Thymus (tissue), 11 donors: ENCODE measurements at regions not wholly inside any gene's neighbourhood (a gene's known extent, or its start where the extent isn't known, plus 50 kb on each side); places are given as distances from the start of the nearest gene placed in this dataset.

Experiments
- DNase-seq, 9 donors: peaks; one replicate each; pipeline ENCODE4 v3.0.0-alpha.2; 2013; ENCODE audit warnings: low spot score in 9 of 9, low read depth in 6 of 9, missing footprints in 1 of 9
- H3K27ac ChIP-seq, 2 donors: one replicate each; pipeline ENCODE4 v1.5.1; 2013; ENCODE audit warnings: control low read depth in 1 of 2, low read depth in 1 of 2, low read length in 1 of 2, mild to moderate bottlenecking in 1 of 2, moderate library complexity in 1 of 2
- H3K27me3 ChIP-seq, 2 donors: one replicate each; pipeline ENCODE4 v1.5.1; 2013; ENCODE audit warnings: low read length in 1 of 2; ENCODE audit not compliant: control insufficient read depth in 2 of 2, insufficient read depth in 1 of 2
- H3K36me3 ChIP-seq, 2 donors: one replicate each; pipeline ENCODE4 v1.5.1; 2013; ENCODE audit warnings: low read length in 1 of 2, mild to moderate bottlenecking in 1 of 2, moderate library complexity in 1 of 2; ENCODE audit not compliant: control insufficient read depth in 2 of 2, insufficient read depth in 2 of 2
- H3K4me1 ChIP-seq, 2 donors: one replicate each; pipeline ENCODE4 v1.5.1; 2013; ENCODE audit warnings: low read length in 2 of 2; ENCODE audit not compliant: control insufficient read depth in 2 of 2, insufficient read depth in 2 of 2
- H3K4me3 ChIP-seq, 2 donors: one replicate each; pipeline ENCODE4 v1.5.1; 2013; ENCODE audit warnings: low read length in 2 of 2, control low read depth in 1 of 2, mild to moderate bottlenecking in 1 of 2
- H3K9me3 ChIP-seq, 2 donors: one replicate each; pipeline ENCODE4 v1.5.1; 2013; ENCODE audit warnings: low read length in 1 of 2, mild to moderate bottlenecking in 1 of 2; ENCODE audit not compliant: control insufficient read depth in 2 of 2, insufficient read depth in 1 of 2
- WGBS: extraction: QIAGEN DNeasy Blood & Tissue Kit; methylation state at CpG from one replicate; pipeline ENCODE4 v1.1.7; 2013; 5-methylcytosine and 5-hydroxymethylcytosine counted together
- donor health status: healthy.

DNA sequence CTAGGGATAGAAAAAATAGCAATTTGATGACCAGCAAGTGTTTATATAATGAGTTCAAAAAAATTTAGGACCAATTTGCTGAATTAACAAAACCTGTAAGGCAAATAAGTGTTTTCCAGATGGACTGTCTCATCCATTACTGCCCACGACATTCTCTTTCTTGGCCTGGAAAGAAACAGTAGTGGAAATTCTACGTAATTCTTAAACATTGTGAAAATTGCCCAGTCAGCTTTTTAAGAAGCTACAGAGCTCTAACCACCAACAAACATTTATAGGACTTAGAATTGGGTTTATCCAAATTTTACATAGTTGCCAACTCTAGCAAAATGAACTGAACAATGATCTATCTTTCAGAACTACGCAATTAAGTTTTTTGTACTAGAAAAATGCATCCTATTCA, 227.7 kb upstream of the PEX5L start:
- Histone ChIP-seq H3K27me3 (no peaks in the 10 kb centered on the region), H3K4me3 (no peak overlapping the region), H3K4me1 (no peaks in the 10 kb centered on the region), H3K36me3 (no peaks in the 10 kb centered on the region), H3K27ac (no peak overlapping the region), H3K9me3 (peaks cover 0 to 5% of the 10 kb centered on the region in 2 donors)
- no peak for DNase-seq
- 91% methylated on average over 3 of the region's 3 CpGs for WGBS

DNA sequence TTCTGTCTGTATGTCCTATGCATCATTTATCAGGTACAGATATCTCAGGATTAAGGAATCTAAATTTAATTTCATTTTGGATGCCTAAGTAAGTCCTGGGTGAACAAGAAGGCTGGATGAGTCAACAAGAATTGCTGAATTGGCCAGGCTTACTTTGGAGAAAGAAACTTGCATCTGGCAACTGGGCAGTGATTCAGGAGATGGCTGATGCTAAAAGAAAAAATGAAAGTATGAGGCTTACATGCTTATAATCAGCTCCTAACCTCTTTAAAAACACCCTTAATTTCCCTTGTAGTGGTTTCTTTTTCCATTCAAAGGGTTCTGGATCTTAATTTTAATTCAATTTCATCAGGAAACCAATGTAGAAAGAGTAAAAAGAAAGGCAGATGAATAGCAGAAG, 228.8 kb upstream of the PEX5L start:
- peaks cover 0 to 3% of the 10 kb centered on the region in 2 donors for H3K9me3 ChIP-seq
- no peak overlapping the region for H3K4me3 ChIP-seq
- no peaks in the 10 kb centered on the region for H3K4me1 ChIP-seq
- H3K27me3 ChIP-seq: no peaks in the 10 kb centered on the region
- no peak overlapping the region for H3K27ac ChIP-seq
- DNase-seq: no peak
- no peaks in the 10 kb centered on the region for H3K36me3 ChIP-seq

DNA sequence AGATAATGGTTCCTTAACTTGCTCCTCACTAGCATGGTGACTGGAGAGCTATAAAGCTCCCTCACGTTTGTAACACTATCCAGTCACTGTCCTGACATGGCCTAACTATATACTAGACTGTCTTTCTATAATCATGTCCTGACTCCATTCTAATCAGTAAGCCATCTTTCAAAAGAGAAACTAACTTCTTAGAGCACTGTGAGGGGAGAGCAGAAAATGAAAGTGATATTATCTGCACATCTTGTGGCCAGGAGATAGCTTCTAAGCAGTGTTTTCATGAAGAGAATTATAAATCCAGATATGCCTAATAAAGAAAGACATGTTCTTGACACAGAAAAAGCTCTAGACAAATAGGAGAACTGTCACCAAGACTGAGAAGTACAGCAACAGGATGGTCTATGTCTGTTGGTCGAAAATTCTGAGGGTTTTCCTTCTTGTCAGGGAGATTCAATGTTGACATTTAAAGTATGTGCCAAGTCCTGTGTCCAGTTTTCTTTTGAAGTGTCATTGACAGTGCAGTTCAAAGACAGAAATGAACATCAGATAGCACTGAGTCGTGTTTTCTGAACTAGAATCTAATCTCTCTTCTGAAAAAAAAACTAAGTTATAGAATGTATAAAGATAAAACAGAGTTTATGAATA, 230.6 kb upstream of the PEX5L start:
- WGBS: 78% methylated on average over 3 of the region's 3 CpGs
- Histone ChIP-seq H3K9me3 (no peaks in the 10 kb centered on the region), H3K4me3 (no peak overlapping the region), H3K27ac (no peak overlapping the region), H3K4me1 (no peaks in the 10 kb centered on the region), H3K27me3 (no peaks in the 10 kb centered on the region), H3K36me3 (no peaks in the 10 kb centered on the region)
- no peak for DNase-seq

DNA sequence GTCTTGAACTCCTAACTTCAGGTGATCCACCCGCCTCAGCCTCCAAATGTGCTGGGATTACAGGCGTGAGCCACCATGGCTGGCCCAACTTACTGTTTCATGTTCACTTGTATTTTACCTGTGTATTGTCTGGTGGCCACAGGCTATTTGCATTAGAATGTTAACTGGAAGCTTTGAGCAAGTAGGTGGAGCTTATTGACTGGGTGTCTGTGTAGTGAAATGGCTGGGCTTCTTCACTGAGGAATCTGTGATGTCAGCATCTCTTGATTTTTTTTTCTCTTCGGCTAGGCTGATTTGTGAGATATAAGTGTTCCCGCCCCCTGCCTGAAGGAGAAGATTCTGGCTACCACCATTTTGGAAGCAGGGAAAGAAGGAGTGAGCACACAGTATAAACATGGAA, 237.8 kb upstream of the PEX5L start:
- DNase-seq: no peak
- H3K9me3 ChIP-seq: no peaks in the 10 kb centered on the region
- no peaks in the 10 kb centered on the region for H3K27me3 ChIP-seq
- H3K4me3 ChIP-seq: no peak overlapping the region
- 98% methylated on average over 4 of the region's 4 CpGs for WGBS
- H3K4me1 ChIP-seq: no peaks in the 10 kb centered on the region
- H3K36me3 ChIP-seq: no peaks in the 10 kb centered on the region
- no peak overlapping the region for H3K27ac ChIP-seq

DNA sequence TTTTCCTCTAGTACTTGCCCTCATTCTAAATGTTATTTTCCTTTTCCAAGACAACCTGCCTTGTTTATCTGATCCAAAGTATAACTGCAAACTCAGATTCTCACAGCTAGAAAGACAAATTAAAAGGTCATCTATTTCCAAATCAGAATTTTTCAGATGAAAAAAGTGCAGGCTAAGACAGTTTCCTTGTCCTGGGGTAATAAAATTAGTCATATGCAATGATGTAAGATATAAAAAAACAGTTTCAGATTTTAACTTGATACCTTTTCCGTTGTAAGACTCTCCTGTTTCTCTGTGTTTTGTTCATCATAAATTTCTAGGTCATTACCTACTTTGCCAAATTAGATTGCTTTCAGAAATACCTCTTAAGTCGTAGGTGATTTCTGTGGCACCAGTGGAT, 238.4 kb upstream of the PEX5L start:
- Histone ChIP-seq H3K27ac (no peak overlapping the region), H3K27me3 (no peaks in the 10 kb centered on the region), H3K36me3 (no peaks in the 10 kb centered on the region), H3K4me1 (no peaks in the 10 kb centered on the region), H3K9me3 (no peaks in the 10 kb centered on the region), H3K4me3 (no peak overlapping the region)
- WGBS: 85% methylated on average over 2 of the region's 2 CpGs
- no peak for DNase-seq

DNA sequence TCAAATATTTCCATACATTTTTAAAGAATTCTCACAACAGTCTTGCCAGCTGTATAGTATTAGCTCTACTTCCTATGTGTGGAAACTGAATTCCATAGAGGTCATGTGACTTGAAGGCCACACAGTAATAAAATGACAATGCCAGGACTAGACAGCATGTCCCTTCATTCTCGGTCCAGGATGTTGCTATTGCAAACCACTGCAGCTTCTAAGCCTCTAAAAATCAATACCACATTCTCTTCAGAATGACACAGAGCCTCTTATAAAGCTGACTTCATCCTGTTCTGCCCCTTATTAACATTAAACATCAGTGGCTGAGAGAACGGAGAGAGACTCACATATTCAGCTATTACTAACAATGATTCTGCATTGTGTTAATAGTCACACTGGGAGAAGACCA, 240.3 kb upstream of the PEX5L start:
- no peak overlapping the region for H3K4me3 ChIP-seq
- no peaks in the 10 kb centered on the region for H3K9me3 ChIP-seq
- no peaks in the 10 kb centered on the region for H3K27me3 ChIP-seq
- no peaks in the 10 kb centered on the region for H3K36me3 ChIP-seq
- no peak overlapping the region for H3K27ac ChIP-seq
- 83% methylated on average over 2 of the region's 2 CpGs for WGBS
- no peaks in the 10 kb centered on the region for H3K4me1 ChIP-seq
- no peak for DNase-seq

DNA sequence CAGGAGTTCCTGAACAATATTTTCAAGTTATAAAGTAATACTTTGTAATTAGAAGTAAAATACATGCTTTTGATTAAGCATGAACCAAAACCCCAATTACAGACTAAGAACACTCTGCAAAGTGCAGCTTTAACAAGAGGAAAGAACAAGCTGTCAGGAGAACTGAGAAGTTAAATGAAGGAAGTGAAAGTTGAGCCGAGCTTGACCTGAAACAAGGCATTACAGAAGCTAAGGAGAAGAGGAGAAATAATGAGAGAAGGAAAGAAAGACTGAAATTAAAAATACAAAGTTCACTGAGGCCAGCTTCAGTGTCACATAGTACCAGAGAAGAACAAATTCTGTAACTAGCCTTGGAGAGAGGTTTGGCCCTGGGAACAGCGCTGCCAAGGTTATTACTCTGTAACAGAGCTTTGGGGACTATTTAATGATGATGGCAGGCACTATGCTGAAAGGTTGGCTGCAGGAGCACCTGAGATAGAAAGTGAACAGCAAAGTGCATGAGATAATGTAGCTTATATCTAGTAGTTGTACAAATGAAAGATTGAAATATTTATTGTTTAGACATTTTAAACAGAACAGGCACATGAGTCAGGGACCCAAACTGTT, 241.9 kb upstream of the PEX5L start:
- Histone ChIP-seq H3K27ac (no peak overlapping the region), H3K4me3 (no peak overlapping the region), H3K27me3 (no peaks in the 10 kb centered on the region), H3K4me1 (no peaks in the 10 kb centered on the region), H3K9me3 (no peaks in the 10 kb centered on the region), H3K36me3 (no peaks in the 10 kb centered on the region)
- 51% methylated on average over 2 of the region's 2 CpGs for WGBS
- DNase-seq: no peak

DNA sequence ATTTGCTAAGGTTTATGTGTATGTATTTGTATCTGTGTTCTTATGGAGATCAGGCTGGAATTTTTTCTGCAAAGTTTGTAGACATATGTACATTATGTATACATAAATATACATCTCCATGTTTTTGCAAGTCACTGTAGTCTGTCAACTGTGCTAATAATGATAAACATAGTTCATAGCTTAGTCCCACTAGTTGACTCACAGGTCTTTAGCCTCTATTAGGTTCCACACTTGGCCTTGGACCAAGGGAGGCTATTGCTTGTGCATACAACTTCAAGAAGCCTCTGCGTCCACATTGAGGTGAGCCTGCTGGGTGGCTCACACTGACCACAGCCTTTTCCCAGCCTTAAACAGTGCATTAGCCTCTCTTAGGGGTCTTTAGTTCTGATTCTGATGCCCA, 243.8 kb upstream of the PEX5L start:
- no peak overlapping the region for H3K27ac ChIP-seq
- no peaks in the 10 kb centered on the region for H3K9me3 ChIP-seq
- no peaks in the 10 kb centered on the region for H3K27me3 ChIP-seq
- H3K4me1 ChIP-seq: no peaks in the 10 kb centered on the region
- no peak overlapping the region for H3K4me3 ChIP-seq
- no peak for DNase-seq
- no peaks in the 10 kb centered on the region for H3K36me3 ChIP-seq
- WGBS: 94% methylated on average over 1 of the region's 1 CpG

DNA sequence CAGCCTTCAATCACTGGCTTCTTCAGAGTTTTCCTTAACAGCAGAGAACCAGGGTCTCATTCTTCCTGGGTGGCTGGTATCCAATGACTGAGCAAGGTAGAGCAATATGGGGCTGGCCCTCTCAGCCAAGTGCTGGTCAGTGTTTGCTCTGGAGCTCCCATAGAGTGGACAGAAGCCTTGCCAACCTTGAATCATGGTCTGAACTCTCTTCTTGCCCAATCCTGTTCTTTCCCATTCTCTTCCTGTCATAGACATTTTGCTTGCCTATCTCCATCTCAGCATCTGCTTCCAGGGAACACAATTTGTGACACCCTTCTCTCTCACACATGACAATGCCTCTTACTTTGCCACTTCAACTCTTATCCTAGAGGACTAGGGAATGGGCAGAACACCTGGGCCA, 245.6 kb upstream of the PEX5L start:
- Histone ChIP-seq H3K36me3 (no peaks in the 10 kb centered on the region), H3K9me3 (no peaks in the 10 kb centered on the region), H3K27me3 (no peaks in the 10 kb centered on the region), H3K4me1 (no peaks in the 10 kb centered on the region), H3K4me3 (no peak overlapping the region), H3K27ac (no peak overlapping the region)
- DNase-seq: no peak
